ENCODE measurements at regions not wholly inside any gene's neighbourhood (a gene's known extent, or its start where the extent isn't known, plus 50 kb on each side); places are given as distances from the start of the nearest gene placed in this dataset.

DNA sequence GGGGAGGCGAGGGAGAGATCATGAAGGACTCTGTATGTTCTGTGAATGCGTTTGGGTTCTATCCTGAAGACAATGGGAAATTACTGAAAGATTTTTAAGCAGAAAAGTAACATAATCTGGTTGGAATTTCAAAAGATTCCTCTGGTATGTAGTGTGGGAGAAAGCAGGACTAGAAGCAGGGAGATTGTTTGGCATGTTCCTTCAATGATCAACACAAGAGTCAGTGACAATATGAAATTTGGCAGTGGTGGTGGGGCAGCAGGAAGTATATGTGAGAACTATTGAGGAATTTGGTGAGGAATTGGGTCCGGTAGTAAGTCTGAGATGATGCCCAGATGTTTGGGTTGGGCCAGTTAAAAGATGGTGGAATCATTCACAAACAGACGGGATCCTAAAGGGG lies 348.7 kb downstream of the CD83 start:
- Histone ChIP-seq H3K36me3 (ENCODE audit: control insufficient read depth, insufficient read depth, low read length) (no peaks in the 10 kb centered on the region), H3K27me3 (ENCODE audit: control insufficient read depth, insufficient read depth, low read length) (no peaks in the 10 kb centered on the region), H3K4me3 (ENCODE audit: low read depth, low read length) (no peak overlapping the region)
- DNase-seq (ENCODE audit: low read depth) = no peak
- FAIRE-seq = no peak
- no peak for TF ChIP-seq CTCF (IDR thresholded peaks at IDR 0.05; ENCODE audit: insufficient read depth, low read length, severe bottlenecking)

DNA sequence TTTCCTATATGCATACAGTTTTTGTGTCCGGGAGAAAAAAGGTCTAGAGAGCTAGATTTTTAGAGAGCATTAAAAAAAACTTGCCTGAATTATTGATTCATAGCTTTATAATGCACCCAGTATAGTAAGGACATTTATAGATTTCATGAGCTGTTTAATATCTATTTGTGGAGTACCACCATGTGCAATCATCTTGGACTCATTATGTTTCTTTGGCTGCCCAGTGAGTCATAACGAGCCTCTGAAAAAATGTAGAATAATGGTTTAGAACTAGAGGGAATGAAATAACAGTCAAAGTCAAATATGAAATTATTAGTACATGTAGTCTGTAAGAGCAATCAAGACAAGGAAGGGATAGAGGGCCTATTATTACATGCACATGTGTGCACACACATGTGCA lies 350.0 kb downstream of the CD83 start:
- FAIRE-seq = no peak
- DNase-seq (ENCODE audit: low read depth) = no peak
- no peaks in the 10 kb centered on the region for H3K27me3 ChIP-seq (ENCODE audit: control insufficient read depth, insufficient read depth, low read length)
- H3K4me3 ChIP-seq (ENCODE audit: low read depth, low read length) = no peak overlapping the region
- no peak for TF ChIP-seq CTCF (IDR thresholded peaks at IDR 0.05; ENCODE audit: insufficient read depth, low read length, severe bottlenecking)
- H3K36me3 ChIP-seq (ENCODE audit: control insufficient read depth, insufficient read depth, low read length) = no peaks in the 10 kb centered on the region

GRCh38 chr6:14468647-14469321 lies 351.2 kb downstream of the CD83 start:
- Histone ChIP-seq H3K36me3 (ENCODE audit: control insufficient read depth, insufficient read depth, low read length) (no peaks in the 10 kb centered on the region), H3K27me3 (ENCODE audit: control insufficient read depth, insufficient read depth, low read length) (no peaks in the 10 kb centered on the region), H3K4me3 (ENCODE audit: low read depth, low read length) (no peak overlapping the region)
- DNase-seq (ENCODE audit: low read depth) (no peak), FAIRE-seq (no peak)
- no peak for TF ChIP-seq CTCF (IDR thresholded peaks at IDR 0.05; ENCODE audit: insufficient read depth, low read length, severe bottlenecking)

GRCh38 chr6:14470101-14470500 lies 352.5 kb downstream of the CD83 start:
- DNase-seq (ENCODE audit: low read depth) = no peak
- Histone ChIP-seq H3K36me3 (ENCODE audit: control insufficient read depth, insufficient read depth, low read length) (no peaks in the 10 kb centered on the region), H3K27me3 (ENCODE audit: control insufficient read depth, insufficient read depth, low read length) (no peaks in the 10 kb centered on the region), H3K4me3 (ENCODE audit: low read depth, low read length) (no peak overlapping the region)
- TF ChIP-seq CTCF (IDR thresholded peaks at IDR 0.05; ENCODE audit: insufficient read depth, low read length, severe bottlenecking) = no peak
- FAIRE-seq = no peak

- no peak for TF ChIP-seq CTCF (IDR thresholded peaks at IDR 0.05; ENCODE audit: insufficient read depth, low read length, severe bottlenecking)
Observed at GRCh38 chr6:14470671-14471070, 353.1 kb downstream of the CD83 start.

More at GRCh38 chr6:14470671-14471070, 353.1 kb downstream of the CD83 start:
- Histone ChIP-seq H3K4me3 (ENCODE audit: low read depth, low read length) (no peak overlapping the region), H3K36me3 (ENCODE audit: control insufficient read depth, insufficient read depth, low read length) (no peaks in the 10 kb centered on the region), H3K27me3 (ENCODE audit: control insufficient read depth, insufficient read depth, low read length) (no peaks in the 10 kb centered on the region)
- DNase-seq (ENCODE audit: low read depth) (no peak), FAIRE-seq (no peak)
